Coronary artery (tissue), 2 donors: ENCODE measurements at regions not wholly inside any gene's neighbourhood (a gene's known extent, or its start where the extent isn't known, plus 50 kb on each side); places are given as distances from the start of the nearest gene placed in this dataset.
"Not testable (repeated sequence)": the region's sequence is repeated elsewhere in the genome, so short reads cannot be mapped to it uniquely, and the experiment has no call there.

Experiments used
- DNase-seq: peaks from one replicate; pipeline ENCODE4 v3.0.0-alpha.2; 2017; ENCODE audit warnings: low spot score
- H3K27ac ChIP-seq, 2 donors: fragments of 200-600 bp; sonication (generic); one replicate each; pipeline ENCODE4 v1.5.1; 2016 to 2019
- H3K4me3 ChIP-seq: fragments of 200-600 bp; sonication (generic); 2 replicates; pipeline ENCODE4 v1.5.1; 2016; ENCODE audit warnings: mild to moderate bottlenecking, moderate library complexity
- TF ChIP-seq, protein P1 (sequence below): fragments of 200-600 bp; sonication (generic); IDR thresholded peaks from one replicate; pipeline ENCODE4 v1.5.1; 2019; ENCODE audit warnings: antibody characterized with exemption

DNA sequence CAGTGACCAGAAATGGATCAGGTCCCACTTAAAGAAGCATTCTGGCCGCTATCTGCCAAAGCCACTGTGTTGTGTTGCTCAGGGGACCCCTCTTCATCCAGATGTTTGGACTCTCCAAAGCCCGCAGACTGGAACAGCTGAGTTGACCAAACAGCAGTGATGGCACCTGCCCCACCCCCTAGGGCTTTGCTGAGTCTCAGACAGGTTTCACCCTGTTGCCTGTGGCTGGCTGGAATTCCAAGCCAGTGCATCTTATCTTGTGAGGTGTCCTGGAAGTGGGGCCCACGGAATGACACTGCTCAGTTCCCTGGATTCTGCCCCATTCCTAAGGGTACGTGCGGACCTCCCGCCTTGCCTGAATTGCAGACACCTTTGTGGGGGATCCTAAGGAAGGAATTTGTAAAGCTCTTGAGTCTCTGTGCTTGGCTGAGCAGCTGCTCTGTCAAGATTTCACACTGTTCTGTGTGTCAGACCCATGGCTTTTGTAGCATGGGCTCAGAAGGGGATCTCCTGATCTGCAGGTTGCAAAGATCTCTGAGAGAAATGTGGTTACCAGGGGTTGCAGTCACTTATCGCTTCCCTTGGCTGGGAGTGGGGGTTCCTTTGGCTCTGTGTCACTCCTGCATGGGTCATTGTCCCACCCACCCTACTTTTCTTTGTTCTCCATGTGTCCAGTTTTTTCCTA, 1707.9 kb upstream of the PCDH10 start:
- Histone ChIP-seq H3K27ac (no peak overlapping the region), H3K4me3 (no peak overlapping the region)
- TF ChIP-seq, protein P1, sequence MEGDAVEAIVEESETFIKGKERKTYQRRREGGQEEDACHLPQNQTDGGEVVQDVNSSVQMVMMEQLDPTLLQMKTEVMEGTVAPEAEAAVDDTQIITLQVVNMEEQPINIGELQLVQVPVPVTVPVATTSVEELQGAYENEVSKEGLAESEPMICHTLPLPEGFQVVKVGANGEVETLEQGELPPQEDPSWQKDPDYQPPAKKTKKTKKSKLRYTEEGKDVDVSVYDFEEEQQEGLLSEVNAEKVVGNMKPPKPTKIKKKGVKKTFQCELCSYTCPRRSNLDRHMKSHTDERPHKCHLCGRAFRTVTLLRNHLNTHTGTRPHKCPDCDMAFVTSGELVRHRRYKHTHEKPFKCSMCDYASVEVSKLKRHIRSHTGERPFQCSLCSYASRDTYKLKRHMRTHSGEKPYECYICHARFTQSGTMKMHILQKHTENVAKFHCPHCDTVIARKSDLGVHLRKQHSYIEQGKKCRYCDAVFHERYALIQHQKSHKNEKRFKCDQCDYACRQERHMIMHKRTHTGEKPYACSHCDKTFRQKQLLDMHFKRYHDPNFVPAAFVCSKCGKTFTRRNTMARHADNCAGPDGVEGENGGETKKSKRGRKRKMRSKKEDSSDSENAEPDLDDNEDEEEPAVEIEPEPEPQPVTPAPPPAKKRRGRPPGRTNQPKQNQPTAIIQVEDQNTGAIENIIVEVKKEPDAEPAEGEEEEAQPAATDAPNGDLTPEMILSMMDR, result no peak
- DNase-seq, result no peak

DNA sequence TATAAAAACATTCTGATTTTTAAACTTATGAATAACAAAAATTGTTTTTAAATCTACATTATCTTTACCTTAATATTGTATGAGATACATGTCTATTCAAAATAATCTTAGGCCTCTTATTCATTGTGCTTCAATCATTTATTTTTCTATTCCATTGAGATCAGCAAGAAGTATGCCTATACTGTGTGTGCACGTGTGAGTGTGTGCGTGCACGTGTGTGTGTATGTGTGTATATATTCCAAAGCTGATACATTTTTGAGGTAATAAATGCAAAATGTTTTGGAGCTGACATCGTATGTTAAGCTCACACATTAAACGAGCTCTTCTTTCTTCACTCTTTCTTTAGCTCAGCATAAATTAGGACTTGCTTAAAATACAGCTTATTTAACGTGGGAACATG, 1701.2 kb upstream of the PCDH10 start:
- no peak overlapping the region for H3K27ac ChIP-seq
- DNase-seq, result no peak
- H3K4me3 ChIP-seq, result no peak overlapping the region
- TF ChIP-seq, protein P1, result no peak

- TF ChIP-seq, protein P1, result no peak
- no peak overlapping the region for H3K4me3 ChIP-seq
- DNase-seq, result no peak
- no peak overlapping the region for H3K27ac ChIP-seq
Measured at GRCh38 chr4:131450572-131451209, 1698.4 kb upstream of the PCDH10 start.

DNA sequence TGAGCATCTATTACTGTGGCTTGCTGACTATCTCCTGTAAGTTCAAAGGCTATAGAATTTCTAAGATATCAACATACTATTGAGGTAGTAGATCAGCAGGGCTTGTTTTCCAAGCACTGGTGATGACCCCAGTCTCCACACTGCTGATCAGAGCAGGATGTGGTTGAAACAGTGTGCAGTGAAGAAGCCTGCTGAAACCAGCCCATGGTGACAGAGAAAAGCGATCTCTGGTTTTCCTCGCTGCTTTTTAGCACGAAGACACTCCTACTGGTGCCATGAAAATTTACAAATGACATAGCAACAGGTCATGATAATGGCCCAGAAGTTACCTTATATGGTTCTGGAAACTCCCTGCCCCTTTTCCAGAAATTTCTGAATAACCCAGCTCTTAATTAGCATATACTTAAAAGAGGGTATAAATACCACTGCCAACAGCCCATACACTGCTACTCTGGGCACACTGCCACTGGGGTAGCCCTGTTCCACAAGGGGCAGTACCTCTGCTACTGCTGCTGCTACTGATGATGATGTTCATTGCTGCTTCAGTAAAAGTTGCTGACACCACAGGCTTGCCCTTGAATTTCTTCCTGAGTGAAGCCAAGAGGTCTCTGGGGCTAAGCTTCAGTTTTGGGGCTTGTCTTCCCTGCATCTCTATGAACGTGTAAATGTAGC, 1689.5 kb upstream of the PCDH10 start:
- H3K4me3 ChIP-seq, result no peak overlapping the region
- TF ChIP-seq, protein P1, result no peak
- no peak overlapping the region for H3K27ac ChIP-seq
- DNase-seq, result no peak

GRCh38 chr4:131470360-131470759, 1678.7 kb upstream of the PCDH10 start:
- no peak overlapping the region for H3K27ac ChIP-seq
- no peak overlapping the region for H3K4me3 ChIP-seq
- no peak for DNase-seq
- TF ChIP-seq, protein P1, result no peak

GRCh38 chr4:131488772-131489171, 1660.3 kb upstream of the PCDH10 start:
- H3K27ac ChIP-seq, result no peak overlapping the region
- DNase-seq, result no peak
- no peak overlapping the region for H3K4me3 ChIP-seq
- TF ChIP-seq, protein P1, result no peak

- not testable (repeated sequence) for DNase-seq, H3K4me3 ChIP-seq
Measured at GRCh38 chr4:131496211-131496610, 1652.9 kb upstream of the PCDH10 start.

More at GRCh38 chr4:131496211-131496610, 1652.9 kb upstream of the PCDH10 start:
- H3K27ac ChIP-seq, result not testable (repeated sequence)
